ENCODE measurements at regions not wholly inside any gene's neighbourhood (a gene's known extent, or its start where the extent isn't known, plus 50 kb on each side); places are given as distances from the start of the nearest gene placed in this dataset.
"Not testable (repeated sequence)": the region's sequence is repeated elsewhere in the genome, so short reads cannot be mapped to it uniquely, and the experiment has no call there.

DNA sequence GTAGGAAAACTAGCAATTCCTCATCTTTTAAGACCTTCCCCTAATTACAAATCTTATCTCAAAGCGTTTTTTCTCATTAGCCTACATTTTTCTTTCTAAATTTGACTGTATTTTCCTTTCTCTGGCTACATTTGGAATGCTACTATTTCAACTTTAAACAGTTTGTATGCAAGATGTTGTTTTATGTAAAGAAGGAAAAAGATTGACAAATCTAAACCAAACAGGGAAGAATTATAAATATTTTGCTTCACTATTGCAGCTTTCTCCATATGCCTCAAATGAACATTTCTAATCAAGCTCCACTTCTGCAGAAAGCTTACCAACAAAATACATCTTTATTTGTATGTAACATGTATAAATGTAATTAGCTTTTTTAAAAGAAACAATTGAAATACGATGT, 156.2 kb downstream of the MZT1 start:
- FAIRE-seq (no peak), DNase-seq (ENCODE audit: insufficient read length) (no peak)
- TF ChIP-seq POLR2A (IDR thresholded peaks at IDR 0.05; ENCODE audit: low read depth, low read length), result no peak
- no peak for TF ChIP-seq POLR2AphosphoS5 (IDR thresholded peaks at IDR 0.05; ENCODE audit: low read depth, low read length)
- TF ChIP-seq TAF1 (IDR thresholded peaks at IDR 0.05; ENCODE audit: borderline replicate concordance, low read depth, low read length), result no peak

DNA sequence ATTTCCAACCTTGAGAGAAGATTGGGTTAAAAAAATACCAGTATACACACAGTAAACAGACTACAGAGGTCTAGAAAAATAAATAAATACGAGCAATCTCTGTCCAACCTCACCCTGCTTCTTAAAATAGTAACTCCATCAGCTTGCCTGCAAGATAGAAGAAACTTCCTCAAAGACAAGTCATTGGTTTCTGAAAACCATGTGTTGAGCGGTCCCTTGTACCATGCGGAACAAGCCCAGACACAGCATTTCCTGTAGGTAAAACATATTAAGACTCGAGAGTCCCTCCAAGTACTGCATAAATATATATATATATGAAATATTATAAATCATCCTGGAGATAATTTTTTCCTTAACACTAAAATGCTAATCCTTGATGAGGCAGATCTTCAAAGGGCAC, 157.4 kb downstream of the MZT1 start:
- TF ChIP-seq POLR2AphosphoS5 (IDR thresholded peaks at IDR 0.05; ENCODE audit: low read depth, low read length) (no peak), POLR2A (IDR thresholded peaks at IDR 0.05; ENCODE audit: low read depth, low read length) (no peak), TAF1 (IDR thresholded peaks at IDR 0.05; ENCODE audit: borderline replicate concordance, low read depth, low read length) (no peak)
- FAIRE-seq (no peak), DNase-seq (ENCODE audit: insufficient read length) (no peak)

DNA sequence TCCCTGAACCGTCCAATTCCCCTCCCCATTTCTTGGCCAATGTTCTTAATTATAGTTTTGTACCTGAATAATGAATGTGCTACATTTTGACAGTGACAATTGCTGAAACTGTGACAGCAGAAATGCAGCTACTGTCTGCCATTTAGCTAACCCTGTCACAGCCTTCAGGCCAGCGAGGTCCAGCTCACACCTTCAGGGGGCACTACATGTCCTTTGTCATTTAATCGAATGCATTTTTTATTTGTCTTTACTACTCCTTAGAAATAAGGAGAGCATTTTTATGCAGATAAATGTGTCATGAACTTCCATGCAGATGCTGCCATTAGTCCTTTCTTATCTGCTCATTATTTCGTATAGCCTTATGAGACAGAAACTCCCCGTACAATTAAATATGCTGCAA, 159.9 kb downstream of the MZT1 start:
- TF ChIP-seq POLR2AphosphoS5 (IDR thresholded peaks at IDR 0.05; ENCODE audit: low read depth, low read length) (no peak), TAF1 (IDR thresholded peaks at IDR 0.05; ENCODE audit: borderline replicate concordance, low read depth, low read length) (no peak), POLR2A (IDR thresholded peaks at IDR 0.05; ENCODE audit: low read depth, low read length) (no peak)
- DNase-seq (ENCODE audit: insufficient read length) (no peak), FAIRE-seq (no peak)

DNA sequence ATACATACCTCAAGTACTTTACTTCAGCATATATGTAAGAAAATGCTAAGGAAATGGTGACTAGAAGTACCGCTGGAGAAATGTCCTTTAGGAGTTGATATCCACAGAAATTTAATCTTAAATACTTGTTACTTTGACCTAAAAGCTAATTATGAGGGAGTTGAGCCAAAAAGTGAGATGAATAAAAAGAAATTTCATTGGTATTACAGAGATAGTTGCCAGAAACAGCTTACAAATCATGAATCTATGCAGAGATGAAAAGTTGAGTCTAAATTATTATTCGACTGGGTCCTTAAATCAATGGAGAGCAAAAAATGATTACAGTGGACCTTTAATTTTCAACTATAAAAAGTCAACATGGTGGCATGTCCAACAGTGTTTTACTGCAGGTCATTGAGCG, 160.9 kb downstream of the MZT1 start:
- DNase-seq (ENCODE audit: insufficient read length) (no peak), FAIRE-seq (no peak)
- TF ChIP-seq POLR2AphosphoS5 (IDR thresholded peaks at IDR 0.05; ENCODE audit: low read depth, low read length) (no peak), TAF1 (IDR thresholded peaks at IDR 0.05; ENCODE audit: borderline replicate concordance, low read depth, low read length) (no peak), POLR2A (IDR thresholded peaks at IDR 0.05; ENCODE audit: low read depth, low read length) (no peak)

DNA sequence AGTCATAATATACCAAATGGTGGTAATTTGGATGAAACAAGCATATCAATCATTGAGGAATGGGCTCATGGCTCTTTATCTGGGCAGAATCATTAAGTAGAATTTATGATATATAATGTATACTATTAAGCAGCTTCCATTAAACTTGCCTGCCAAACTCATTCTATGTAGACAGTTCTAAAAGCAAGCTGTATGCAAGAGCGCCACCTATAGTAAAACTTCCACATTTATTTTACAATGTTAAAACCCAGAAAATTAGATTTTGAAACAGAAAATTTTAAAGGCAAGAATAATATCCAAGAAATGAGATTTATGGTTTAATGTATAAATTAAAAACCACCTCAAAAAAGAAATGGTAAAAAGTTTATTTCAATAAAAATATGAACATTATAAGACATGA, 161.5 kb downstream of the MZT1 start:
- DNase-seq (ENCODE audit: insufficient read length), result no peak
- TF ChIP-seq TAF1 (IDR thresholded peaks at IDR 0.05; ENCODE audit: borderline replicate concordance, low read depth, low read length) (no peak), POLR2AphosphoS5 (IDR thresholded peaks at IDR 0.05; ENCODE audit: low read depth, low read length) (no peak), POLR2A (IDR thresholded peaks at IDR 0.05; ENCODE audit: low read depth, low read length) (no peak)
- no peak for FAIRE-seq

DNA sequence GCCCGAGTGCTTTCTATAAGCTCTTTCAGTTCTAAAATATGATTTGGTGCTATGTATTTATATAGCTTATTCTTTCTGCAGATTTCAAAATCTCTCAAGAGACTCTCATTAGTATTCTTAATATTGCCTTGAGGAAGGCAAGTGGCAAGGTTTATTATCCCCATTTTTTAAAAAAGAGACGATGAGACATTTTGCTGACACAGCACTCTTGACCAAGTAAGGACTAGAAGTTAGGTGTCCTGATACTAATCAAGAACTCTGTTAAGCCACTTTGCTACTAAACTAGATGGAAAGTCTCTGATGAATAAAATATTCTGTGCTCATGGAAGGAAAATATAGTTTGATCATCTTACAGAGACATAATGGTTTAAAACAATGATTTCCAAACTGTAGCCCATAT, 164.7 kb downstream of the MZT1 start:
- TF ChIP-seq TAF1 (IDR thresholded peaks at IDR 0.05; ENCODE audit: borderline replicate concordance, low read depth, low read length) (no peak), POLR2A (IDR thresholded peaks at IDR 0.05; ENCODE audit: low read depth, low read length) (no peak), POLR2AphosphoS5 (IDR thresholded peaks at IDR 0.05; ENCODE audit: low read depth, low read length) (no peak)
- DNase-seq (ENCODE audit: insufficient read length), result no peak
- no peak for FAIRE-seq

DNA sequence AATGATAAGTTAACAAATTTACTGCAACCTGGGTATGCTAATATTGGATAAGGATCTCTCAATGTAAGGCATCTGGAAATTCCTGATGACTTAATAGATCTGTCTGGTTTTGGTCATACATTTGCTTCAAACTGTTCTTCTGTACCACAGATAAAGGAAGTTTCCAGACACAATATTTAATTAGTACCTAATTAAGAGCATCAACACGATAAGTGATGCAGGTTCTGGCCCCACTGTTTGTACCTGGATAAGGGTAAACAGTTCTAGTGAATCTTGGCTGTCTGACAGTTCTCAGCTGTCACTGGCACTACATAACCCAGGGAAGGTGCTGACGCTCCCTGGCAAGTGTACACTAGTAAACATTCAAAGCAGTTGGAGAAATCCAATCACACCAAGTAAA, 165.6 kb downstream of the MZT1 start:
- FAIRE-seq, result no peak
- TF ChIP-seq POLR2AphosphoS5 (IDR thresholded peaks at IDR 0.05; ENCODE audit: low read depth, low read length) (no peak), TAF1 (IDR thresholded peaks at IDR 0.05; ENCODE audit: borderline replicate concordance, low read depth, low read length) (no peak)
- no peak for DNase-seq (ENCODE audit: insufficient read length)

DNA sequence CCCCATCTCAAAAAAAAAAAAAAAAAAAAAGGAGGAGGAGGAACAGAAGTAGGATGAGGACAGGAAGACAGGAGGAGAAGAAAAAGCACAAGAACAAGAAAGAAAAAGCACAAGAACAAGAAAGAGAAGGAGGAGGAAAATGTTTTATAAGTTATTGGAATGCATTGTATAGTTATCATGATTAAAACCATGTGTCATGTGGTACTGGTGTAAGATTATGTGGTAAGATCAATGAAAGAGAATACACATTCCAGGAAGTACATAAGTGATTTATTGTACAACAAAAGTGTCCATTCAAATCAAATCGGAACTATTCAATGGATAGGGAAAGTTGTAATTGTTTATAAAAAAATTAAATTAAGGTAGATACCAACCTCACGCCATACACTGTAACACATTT, 167.7 kb downstream of the MZT1 start:
- DNase-seq (ENCODE audit: insufficient read length) (no peak), FAIRE-seq (no peak)
- no peak for TF ChIP-seq POLR2A (IDR thresholded peaks at IDR 0.05; ENCODE audit: low read depth, low read length)
- TF ChIP-seq TAF1 (IDR thresholded peaks at IDR 0.05; ENCODE audit: borderline replicate concordance, low read depth, low read length), result no peak
- TF ChIP-seq POLR2AphosphoS5 (IDR thresholded peaks at IDR 0.05; ENCODE audit: low read depth, low read length), result no peak

DNA sequence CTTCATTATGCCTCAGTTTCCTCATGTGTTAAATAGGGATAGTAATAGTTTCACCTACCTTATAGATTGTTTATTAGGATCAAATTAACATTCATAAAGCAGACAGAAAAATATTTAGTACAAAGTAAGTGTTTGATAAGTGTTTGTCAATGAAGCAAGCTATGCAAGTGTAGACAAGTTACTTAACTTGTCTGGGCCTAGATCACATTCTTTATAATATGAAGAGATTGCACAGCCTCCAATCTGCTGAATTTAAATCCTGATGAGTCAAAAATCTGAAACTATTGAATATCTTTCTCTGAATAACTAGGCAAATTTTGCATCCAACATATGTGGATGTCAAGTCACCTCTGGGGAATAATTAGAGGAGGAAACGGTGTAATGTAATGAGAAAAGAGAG, 170.5 kb downstream of the MZT1 start:
- TF ChIP-seq TAF1 (IDR thresholded peaks at IDR 0.05; ENCODE audit: borderline replicate concordance, low read depth, low read length) (no peak), POLR2A (IDR thresholded peaks at IDR 0.05; ENCODE audit: low read depth, low read length) (no peak), POLR2AphosphoS5 (IDR thresholded peaks at IDR 0.05; ENCODE audit: low read depth, low read length) (no peak)
- FAIRE-seq (no peak), DNase-seq (ENCODE audit: insufficient read length) (no peak)

DNA sequence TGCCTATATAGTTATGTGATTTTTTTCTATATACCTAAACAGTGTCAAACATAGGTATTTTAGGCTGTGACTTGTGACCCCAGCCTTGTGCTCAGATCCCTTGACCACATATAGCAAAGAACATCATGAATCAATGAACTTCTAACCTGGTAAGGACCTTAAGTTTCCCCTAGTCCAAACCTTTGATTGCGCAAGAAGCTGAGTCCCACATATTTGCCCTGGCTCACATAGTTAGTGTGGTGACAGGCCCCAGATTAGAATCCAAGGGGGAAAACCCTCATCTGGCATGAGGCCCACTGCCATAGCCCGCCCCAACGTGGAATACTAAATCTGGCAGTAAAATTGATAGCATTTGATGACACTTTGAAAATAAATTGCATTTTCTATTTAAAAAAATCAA, 171.8 kb downstream of the MZT1 start:
- FAIRE-seq, result no peak

GRCh38 chr13:72552731-72553130, 174.7 kb downstream of the MZT1 start:
- FAIRE-seq, result no peak
- TF ChIP-seq POLR2A (IDR thresholded peaks at IDR 0.05; ENCODE audit: low read depth, low read length) (no peak), POLR2AphosphoS5 (IDR thresholded peaks at IDR 0.05; ENCODE audit: low read depth, low read length) (no peak), TAF1 (IDR thresholded peaks at IDR 0.05; ENCODE audit: borderline replicate concordance, low read depth, low read length) (no peak)
- no peak for DNase-seq (ENCODE audit: insufficient read length)

More for the DNA sequence above, 171.8 kb downstream of the MZT1 start:
- DNase-seq (ENCODE audit: insufficient read length), result no peak
- no peak for TF ChIP-seq POLR2AphosphoS5 (IDR thresholded peaks at IDR 0.05; ENCODE audit: low read depth, low read length)
- no peak for TF ChIP-seq TAF1 (IDR thresholded peaks at IDR 0.05; ENCODE audit: borderline replicate concordance, low read depth, low read length)
- TF ChIP-seq POLR2A (IDR thresholded peaks at IDR 0.05; ENCODE audit: low read depth, low read length), result no peak

GRCh38 chr13:72545895-72546294, 181.5 kb downstream of the MZT1 start:
- FAIRE-seq; DNase-seq (ENCODE audit: insufficient read length): not testable (repeated sequence)

DNA sequence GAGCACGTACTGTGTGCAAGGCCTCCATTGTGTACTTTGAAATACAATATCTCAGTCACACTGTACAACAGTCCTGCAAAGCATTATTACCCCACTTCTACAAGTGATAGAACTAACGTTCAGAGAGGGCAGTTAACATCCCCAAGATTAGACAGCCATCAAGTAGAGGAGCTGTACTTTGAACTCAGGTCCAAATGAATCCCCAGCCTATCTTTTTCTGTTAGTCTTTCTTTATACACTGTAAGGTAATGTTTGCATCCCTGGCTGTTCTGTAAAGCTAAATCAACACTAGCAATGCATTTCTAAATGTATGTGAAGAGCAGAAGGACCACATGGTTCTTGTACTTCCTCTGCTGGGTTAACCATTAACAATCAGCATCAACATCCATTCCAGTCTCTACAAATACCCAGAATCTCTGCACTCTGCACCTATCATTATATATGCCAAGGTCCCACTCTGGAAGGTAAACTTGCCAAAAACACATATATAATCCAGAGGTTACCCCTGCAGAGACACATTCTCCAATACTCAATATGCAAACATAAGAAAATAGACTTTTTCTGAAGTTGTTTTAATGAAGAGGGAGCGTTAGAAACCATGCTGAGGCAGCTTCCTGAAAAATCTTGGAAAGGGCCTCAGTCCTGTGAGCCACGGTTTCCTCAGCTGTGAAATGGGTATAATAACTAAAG, 182.3 kb downstream of the MZT1 start:
- no peak for TF ChIP-seq POLR2A (IDR thresholded peaks at IDR 0.05; ENCODE audit: low read depth, low read length)
- TF ChIP-seq POLR2AphosphoS5 (IDR thresholded peaks at IDR 0.05; ENCODE audit: low read depth, low read length), result no peak
- no peak for TF ChIP-seq TAF1 (IDR thresholded peaks at IDR 0.05; ENCODE audit: borderline replicate concordance, low read depth, low read length)
- no peak for DNase-seq (ENCODE audit: insufficient read length)
- FAIRE-seq, result no peak
